H1 (cell line): ENCODE measurements at regions not wholly inside any gene's neighbourhood (a gene's known extent, or its start where the extent isn't known, plus 50 kb on each side); places are given as distances from the start of the nearest gene placed in this dataset.

Source experiments
- ATF3 ChIP-seq: IDR thresholded peaks from 2 replicates; pipeline ENCODE4 v1.6.1; 2011; ENCODE audit warnings: low read depth, mild to moderate bottlenecking, low read length; ENCODE audit not compliant: insufficient read depth
- CHD2 ChIP-seq: IDR thresholded peaks from 2 replicates; pipeline ENCODE4 v1.6.1; 2012; ENCODE audit warnings: low read length, improper control_type of control experiment
- CTCF ChIP-seq, 3 experiments: IDR thresholded peaks; 1 replicate in 2 of 3; 2 replicates in 1 of 3; pipeline versions ENCODE4 v1.5.1 to v1.6.1; 2011; ENCODE audit warnings: low read length in 3 of 3, mild to moderate bottlenecking in 3 of 3, inconsistent platforms in 2 of 3, low read depth in 1 of 3, moderate library complexity in 1 of 3; ENCODE audit not compliant: insufficient read depth in 1 of 3; ENCODE audit errors: control extremely low read depth in 1 of 3
- EP300 ChIP-seq, 2 experiments: IDR thresholded peaks; 1 replicate in 1 of 2; 2 replicates in 1 of 2; pipeline ENCODE4 v1.6.1; 2011 to 2012; ENCODE audit warnings: low read depth in 2 of 2, low read length in 2 of 2, mild to moderate bottlenecking in 2 of 2, borderline replicate concordance in 1 of 2, inconsistent platforms in 1 of 2, moderate library complexity in 1 of 2
- KDM4A ChIP-seq: IDR thresholded peaks from one replicate; pipeline ENCODE4 v1.7.1; 2012; ENCODE audit warnings: low read depth, mild to moderate bottlenecking, moderate library complexity, low read length, inconsistent platforms; ENCODE audit not compliant: severe bottlenecking
- NANOG ChIP-seq: IDR thresholded peaks from 2 replicates; pipeline ENCODE4 v1.6.1; 2011; ENCODE audit warnings: low read length, low read depth, mild to moderate bottlenecking, inconsistent platforms; ENCODE audit not compliant: insufficient read depth, poor library complexity, severe bottlenecking
- POLR2A ChIP-seq, 2 experiments: IDR thresholded peaks; 1 replicate in 1 of 2; 2 replicates in 1 of 2; pipeline ENCODE4 v1.6.1; 2011; ENCODE audit warnings: low read depth in 2 of 2, low read length in 2 of 2, mild to moderate bottlenecking in 2 of 2; ENCODE audit errors: control extremely low read depth in 1 of 2
- POLR2AphosphoS5 ChIP-seq: IDR thresholded peaks from 2 replicates; pipeline ENCODE4 v1.6.1; 2011; ENCODE audit warnings: low read depth, low read length
- RFX5 ChIP-seq: IDR thresholded peaks from 2 replicates; pipeline ENCODE4 v1.6.1; 2011; ENCODE audit warnings: low read depth, low read length, improper control_type of control experiment, borderline replicate concordance
- TAF1 ChIP-seq: IDR thresholded peaks from 2 replicates; pipeline ENCODE4 v1.6.1; 2011; ENCODE audit warnings: mild to moderate bottlenecking, low read depth, low read length
- TAF7 ChIP-seq: optimal IDR thresholded peaks from 2 replicates; pipeline ENCODE3; 2011; ENCODE audit warnings: low read depth, mild to moderate bottlenecking, inconsistent platforms, low read length, moderate library complexity, borderline replicate concordance

- TF ChIP-seq RFX5 (no peak), CHD2 (no peak), POLR2A (IDR thresholded peaks at IDR 0.05; ENCODE audit: control extremely low read depth in 1 of 2, low read depth in 2 of 2, low read length in 2 of 2) (no peak), EP300 (IDR thresholded peaks at IDR 0.05; ENCODE audit: borderline replicate concordance in 1 of 2, low read depth in 2 of 2, low read length in 2 of 2) (no peak), KDM4A (no peak), TAF1 (no peak), TAF7 (no peak), CTCF (IDR thresholded peaks at IDR 0.05; ENCODE audit: control extremely low read depth in 1 of 3, insufficient read depth in 1 of 3, low read depth in 1 of 3, low read length in 3 of 3) (no peak), POLR2AphosphoS5 (no peak), NANOG (no peak), ATF3 (no peak)
These were observed 185.4 kb downstream of the FBXO15 start for GRCh38 chr18:73962256-73962655.
